AG04450 (cell line): ENCODE measurements at regions not wholly inside any gene's neighbourhood (a gene's known extent, or its start where the extent isn't known, plus 50 kb on each side); places are given as distances from the start of the nearest gene placed in this dataset.

Experiments used
- CTCF ChIA-PET: fragments of 300-600, 350-600 bp; formaldehyde crosslinking; extraction: SDS; loops from one replicate; lab custom pipeline; 2022; ENCODE audit warnings: antibody characterized with exemption, inconsistent platforms; lab: Charles Lee
- POLR2A ChIA-PET: fragments of 350-600 bp; formaldehyde crosslinking; extraction: SDS; loops from one replicate; lab custom pipeline; 2021; ENCODE audit warnings: antibody characterized with exemption, inconsistent platforms; lab: Yijun Ruan, JAX
- DNase-seq: peaks from one replicate; pipeline ENCODE4 v3.0.0-alpha.2; 2011; ENCODE audit warnings: low read depth, low spot score
- H3K27ac ChIP-seq: one replicate; pipeline ENCODE4 v1.5.1; 2012; ENCODE audit warnings: low read depth, low read length, control low read depth
- H3K27me3 ChIP-seq: one replicate; pipeline ENCODE4 v1.6.0; 2012; ENCODE audit warnings: low read length; ENCODE audit not compliant: control insufficient read depth, insufficient read depth
- H3K4me3 ChIP-seq: 2 replicates; pipeline ENCODE4 v1.5.1; 2011; ENCODE audit warnings: mild to moderate bottlenecking, low read depth, low read length, control low read depth
- H3K9me3 ChIP-seq: 2 replicates; pipeline ENCODE4 v1.5.1; 2012; ENCODE audit warnings: low read length; ENCODE audit not compliant: control insufficient read depth, insufficient read depth
- TF ChIP-seq, protein P1 (sequence below): IDR thresholded peaks from 2 replicates; pipeline ENCODE4 v1.5.1; 2011; ENCODE audit warnings: low read depth, low read length, control low read depth, inconsistent platforms

DNA sequence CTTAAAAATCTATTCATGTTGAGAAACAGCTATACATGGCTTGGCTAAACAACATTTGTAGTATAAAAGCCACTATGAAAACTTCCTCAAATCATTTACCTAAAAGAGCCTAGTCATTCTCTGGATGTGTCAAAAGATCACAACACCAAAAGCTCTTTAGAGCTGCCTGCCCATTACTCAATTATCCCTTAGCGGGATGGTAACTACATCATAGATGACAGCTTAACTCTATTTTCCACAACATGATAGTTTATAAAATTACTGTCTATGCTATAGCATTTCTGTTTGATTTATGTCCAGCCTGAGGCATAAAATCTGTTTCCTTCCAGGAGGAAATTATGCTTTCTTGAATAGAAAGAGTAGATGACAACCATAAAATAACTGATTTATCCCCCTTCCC lies 777.6 kb upstream of the HS3ST5 start:
- H3K27ac ChIP-seq, result no peak overlapping the region
- H3K27me3 ChIP-seq, result no peaks in the 10 kb centered on the region
- ChIA-PET POLR2A (no interaction called here), CTCF (no interaction called here)
- peaks cover 3% of the 10 kb centered on the region; the same call in 1 of the 2 replicates for H3K9me3 ChIP-seq
- DNase-seq, result no peak
- no peak overlapping the region for H3K4me3 ChIP-seq
- TF ChIP-seq, protein P1, sequence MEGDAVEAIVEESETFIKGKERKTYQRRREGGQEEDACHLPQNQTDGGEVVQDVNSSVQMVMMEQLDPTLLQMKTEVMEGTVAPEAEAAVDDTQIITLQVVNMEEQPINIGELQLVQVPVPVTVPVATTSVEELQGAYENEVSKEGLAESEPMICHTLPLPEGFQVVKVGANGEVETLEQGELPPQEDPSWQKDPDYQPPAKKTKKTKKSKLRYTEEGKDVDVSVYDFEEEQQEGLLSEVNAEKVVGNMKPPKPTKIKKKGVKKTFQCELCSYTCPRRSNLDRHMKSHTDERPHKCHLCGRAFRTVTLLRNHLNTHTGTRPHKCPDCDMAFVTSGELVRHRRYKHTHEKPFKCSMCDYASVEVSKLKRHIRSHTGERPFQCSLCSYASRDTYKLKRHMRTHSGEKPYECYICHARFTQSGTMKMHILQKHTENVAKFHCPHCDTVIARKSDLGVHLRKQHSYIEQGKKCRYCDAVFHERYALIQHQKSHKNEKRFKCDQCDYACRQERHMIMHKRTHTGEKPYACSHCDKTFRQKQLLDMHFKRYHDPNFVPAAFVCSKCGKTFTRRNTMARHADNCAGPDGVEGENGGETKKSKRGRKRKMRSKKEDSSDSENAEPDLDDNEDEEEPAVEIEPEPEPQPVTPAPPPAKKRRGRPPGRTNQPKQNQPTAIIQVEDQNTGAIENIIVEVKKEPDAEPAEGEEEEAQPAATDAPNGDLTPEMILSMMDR, result no peak

DNA sequence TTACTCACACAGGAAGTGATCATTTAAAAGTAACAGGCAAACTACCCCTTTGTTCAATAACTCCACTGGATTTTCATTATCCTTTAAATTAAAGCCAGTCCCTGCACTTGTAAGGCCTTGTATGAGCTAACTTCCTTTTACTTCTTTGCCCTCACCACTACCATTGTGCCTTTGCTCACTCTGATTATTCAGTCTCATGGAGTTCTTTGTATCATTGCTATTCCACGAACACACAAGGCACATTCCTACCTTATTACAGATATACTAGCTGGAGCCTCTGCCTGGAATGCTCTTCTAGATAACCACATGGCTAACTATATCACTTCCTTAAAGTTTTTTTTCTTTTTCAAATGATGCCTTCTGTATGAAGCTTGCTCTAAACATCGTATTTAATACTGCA lies 748.6 kb upstream of the HS3ST5 start:
- DNase-seq, result no peak
- no peak overlapping the region for H3K27ac ChIP-seq
- H3K4me3 ChIP-seq, result no peak overlapping the region
- ChIA-PET CTCF (no interaction called here), POLR2A (no interaction called here)
- no peaks in the 10 kb centered on the region for H3K27me3 ChIP-seq
- no peaks in the 10 kb centered on the region for H3K9me3 ChIP-seq
- TF ChIP-seq, protein P1, result no peak

DNA sequence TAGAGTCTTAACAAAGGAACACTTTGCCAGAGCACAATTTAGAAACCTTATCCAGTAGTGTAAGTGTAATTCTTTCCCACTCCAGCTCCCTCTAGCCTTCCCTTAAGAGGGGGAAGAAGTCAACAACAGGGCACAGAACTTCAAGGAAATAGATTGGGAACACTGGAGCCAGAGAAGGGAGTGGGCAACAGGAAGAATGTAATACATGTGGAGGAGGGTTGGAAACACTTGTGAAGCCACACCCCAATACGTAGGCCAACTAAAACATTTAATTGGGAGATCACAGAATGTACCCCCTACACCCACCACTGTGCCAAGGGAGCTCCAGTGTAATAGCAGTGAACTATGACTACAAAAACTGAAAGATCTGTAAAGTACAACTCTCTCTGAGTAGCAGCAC lies 735.7 kb upstream of the HS3ST5 start:
- no peak for DNase-seq
- H3K27ac ChIP-seq, result no peak overlapping the region
- CTCF ChIA-PET, result no interaction called here

DNA sequence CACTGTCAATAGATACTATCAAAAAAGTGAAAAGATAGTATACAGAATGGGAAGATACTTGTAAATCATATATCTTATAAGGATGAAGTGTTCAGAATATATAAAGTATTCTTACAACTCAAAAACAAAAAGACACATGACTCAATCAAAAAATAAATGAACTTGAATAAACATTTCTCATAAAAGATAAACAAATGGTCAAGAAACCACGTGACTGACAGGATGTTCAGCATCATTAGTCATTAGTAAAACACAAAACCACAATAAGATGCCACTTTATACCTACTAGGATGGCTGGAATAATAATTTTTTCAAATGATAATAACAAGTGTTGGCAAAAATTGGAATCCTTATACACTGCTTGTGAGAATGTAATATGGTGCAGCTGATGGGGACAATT lies 729.1 kb upstream of the HS3ST5 start:
- no peak for DNase-seq
- CTCF ChIA-PET, result no interaction called here
- Histone ChIP-seq H3K27ac (no peak overlapping the region), H3K27me3 (no peaks in the 10 kb centered on the region), H3K9me3 (peaks cover 8% of the 10 kb centered on the region; the same call in 1 of the 2 replicates), H3K4me3 (no peak overlapping the region)
- TF ChIP-seq, protein P1, result no peak
- POLR2A ChIA-PET, result no interaction called here

More for the DNA sequence above, 735.7 kb upstream of the HS3ST5 start:
- no peak overlapping the region for H3K4me3 ChIP-seq
- TF ChIP-seq, protein P1, result no peak
- POLR2A ChIA-PET, result no interaction called here
- peaks cover 6% of the 10 kb centered on the region for H3K9me3 ChIP-seq
- no peaks in the 10 kb centered on the region for H3K27me3 ChIP-seq

DNA sequence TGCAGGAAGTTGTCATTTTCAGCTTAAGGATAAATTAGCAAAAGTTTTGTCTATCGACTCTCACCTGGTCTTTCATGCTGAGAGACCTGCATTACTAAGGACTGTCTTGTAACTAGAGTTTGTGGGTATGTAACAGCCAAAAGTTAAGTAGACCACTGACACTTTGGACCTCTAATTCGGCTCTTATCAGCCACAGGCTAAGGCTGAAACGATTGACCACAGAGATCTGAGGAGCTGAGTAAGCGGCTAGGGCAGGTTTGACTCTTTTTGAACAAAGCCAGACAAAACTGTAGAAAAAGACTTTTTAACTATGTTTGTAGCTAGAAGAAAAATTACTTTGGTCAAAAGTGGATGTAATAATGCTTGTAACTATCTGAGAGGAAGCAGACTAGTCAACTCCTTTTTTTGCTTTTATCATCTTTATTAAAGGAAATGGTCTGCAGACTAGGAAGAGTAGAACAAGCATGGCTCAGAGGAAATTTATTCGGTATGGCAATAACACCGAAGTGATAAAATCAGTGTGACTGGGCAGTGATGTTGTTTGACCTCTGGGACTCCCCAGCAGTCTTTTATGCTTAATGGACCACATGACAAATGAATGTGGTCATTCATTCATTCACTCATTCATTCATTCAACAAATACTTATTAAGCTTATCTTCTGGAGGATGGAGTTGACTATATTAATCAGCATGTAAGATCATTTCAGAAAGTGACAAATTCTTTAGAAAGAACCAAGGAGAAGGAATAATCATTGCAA lies 725.0 kb upstream of the HS3ST5 start:
- H3K4me3 ChIP-seq, result no peak overlapping the region
- POLR2A ChIA-PET, result no interaction called here
- no peak overlapping the region for H3K27ac ChIP-seq
- CTCF ChIA-PET, result interaction anchor here (0.5 kb wide), 1 partner anchor 70 kb away, joined by 3 read pairs; no protein-coding TSS in a partner anchor
- peaks cover 10% of the 10 kb centered on the region for H3K9me3 ChIP-seq
- TF ChIP-seq, protein P1, result no peak
- no peak for DNase-seq
- H3K27me3 ChIP-seq, result no peaks in the 10 kb centered on the region
